GM19025 (cell line): ENCODE measurements at regions not wholly inside any gene's neighbourhood (a gene's known extent, or its start where the extent isn't known, plus 50 kb on each side); places are given as distances from the start of the nearest gene placed in this dataset.

ENCODE experiments used
- ATAC-seq: cut with Tn5 transposase; IDR thresholded peaks from one replicate; pipeline ENCODE4 v1.9.1; 2021; ENCODE audit warnings: mild to moderate bottlenecking, low read depth, moderate library complexity; ENCODE audit not compliant: unreplicated experiment

DNA sequence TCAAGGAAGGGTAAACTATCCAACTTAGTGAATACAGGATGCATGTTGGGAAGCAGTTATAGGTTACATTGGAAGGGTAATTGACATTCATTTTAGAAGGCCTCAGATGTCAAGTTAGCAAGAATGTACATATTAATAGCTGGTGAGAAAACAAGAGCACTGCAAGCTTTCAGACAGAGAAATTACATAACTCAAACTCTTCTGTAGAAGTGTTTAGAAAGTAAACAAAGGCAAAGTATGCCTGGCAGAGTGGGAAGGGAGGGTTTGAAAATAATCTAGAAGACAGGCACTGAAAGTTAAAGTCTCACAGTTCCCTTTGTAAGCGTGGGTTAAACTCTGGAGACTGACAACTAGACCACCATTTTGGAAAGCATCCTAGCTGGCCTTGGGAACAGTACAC, 406.2 kb downstream of the ANKRD50 start:
- ATAC-seq = no peak

DNA sequence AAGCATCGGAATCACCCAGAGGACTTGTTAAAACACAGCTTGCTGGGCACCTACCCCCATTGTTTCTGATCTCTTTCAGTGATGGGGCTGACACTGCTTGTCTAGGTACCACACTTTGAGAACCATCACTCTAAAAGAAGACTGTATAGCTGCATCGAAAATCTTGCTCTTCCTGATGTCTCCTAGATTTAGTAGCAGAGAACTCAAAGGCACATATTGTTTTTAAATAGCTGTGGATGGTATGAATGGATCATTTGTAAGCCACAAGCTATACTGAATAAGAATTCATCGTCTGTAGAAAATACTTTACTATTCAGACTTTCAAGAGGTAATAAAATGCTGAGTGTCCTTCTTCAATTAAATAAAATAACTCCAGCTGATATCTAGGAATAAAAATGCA, 405.4 kb downstream of the ANKRD50 start:
- no peak for ATAC-seq

DNA sequence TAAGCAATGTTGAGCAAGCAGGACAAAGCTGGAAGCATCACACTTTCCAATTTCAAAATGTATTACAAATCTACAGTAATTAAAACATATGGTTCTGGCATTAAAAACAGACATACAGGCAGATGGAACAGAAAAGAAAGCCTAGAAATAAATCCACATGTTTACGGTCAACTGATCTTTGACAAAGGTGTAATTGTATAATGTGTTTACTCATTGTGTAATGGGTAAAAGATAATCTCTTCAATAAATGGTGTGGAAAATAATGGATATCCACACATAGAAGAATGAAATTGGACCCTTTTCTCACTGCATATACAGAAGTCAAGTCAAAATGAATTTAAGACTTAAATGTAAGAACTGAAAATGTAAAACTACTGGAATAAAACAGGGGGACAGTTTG, 394.2 kb downstream of the ANKRD50 start:
- ATAC-seq = no peak

DNA sequence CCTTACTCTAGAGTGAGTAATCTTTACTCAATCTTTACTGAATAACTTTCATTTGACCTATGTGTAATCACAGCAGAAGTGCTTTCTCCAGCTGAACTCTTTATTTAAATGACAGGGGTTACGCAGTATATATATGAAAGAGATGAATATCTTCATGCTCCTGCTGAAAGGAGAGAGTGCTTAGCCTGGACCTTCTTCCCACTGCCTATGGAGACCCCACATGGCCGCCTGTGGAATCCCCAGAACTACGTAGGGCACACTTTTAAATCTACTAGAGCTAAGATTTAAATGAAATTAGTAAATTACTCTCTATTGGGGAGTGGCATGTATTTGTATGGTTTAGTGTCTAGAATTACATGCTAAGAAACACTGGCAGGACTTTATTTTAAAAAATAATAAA, 391.2 kb downstream of the ANKRD50 start:
- ATAC-seq = no peak

DNA sequence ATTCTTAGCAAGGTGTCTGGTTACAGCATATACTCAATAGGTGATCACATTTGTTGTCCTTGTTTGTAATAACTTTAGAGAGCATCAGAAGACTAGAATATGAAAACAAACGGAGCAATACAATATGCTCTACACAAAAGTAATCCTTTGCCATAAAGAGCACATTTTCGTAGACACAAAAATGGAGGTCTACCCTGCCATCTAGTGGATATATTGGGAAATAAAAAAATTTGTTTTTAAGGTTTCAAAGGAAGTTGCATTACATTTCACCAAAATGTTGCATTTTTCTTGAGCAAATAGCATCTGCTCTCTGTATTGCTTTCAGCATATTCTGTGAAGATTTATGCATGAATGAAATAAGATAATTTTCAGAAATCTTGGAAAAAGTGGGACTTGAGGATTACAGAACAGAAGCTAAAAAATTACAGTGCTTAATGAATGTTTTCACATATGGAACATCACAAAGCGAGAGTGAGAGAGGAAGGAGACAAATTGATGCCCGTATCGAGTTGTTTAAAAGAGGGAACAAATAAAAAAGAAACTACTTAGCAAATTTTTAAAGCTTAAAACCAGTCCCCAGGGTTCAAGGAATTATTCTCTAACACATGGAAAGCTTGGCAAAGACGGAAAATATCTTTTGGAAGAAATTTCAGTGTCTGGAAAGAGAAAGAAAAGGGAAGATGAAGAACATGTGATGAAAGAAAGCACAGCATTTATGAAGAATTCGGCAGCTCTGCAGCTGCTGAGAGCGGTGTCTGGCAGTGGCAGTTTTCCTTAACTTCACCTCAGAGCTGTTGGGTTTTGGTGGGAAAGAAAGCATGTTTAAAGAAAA, 390.1 kb downstream of the ANKRD50 start:
- ATAC-seq = no peak

DNA sequence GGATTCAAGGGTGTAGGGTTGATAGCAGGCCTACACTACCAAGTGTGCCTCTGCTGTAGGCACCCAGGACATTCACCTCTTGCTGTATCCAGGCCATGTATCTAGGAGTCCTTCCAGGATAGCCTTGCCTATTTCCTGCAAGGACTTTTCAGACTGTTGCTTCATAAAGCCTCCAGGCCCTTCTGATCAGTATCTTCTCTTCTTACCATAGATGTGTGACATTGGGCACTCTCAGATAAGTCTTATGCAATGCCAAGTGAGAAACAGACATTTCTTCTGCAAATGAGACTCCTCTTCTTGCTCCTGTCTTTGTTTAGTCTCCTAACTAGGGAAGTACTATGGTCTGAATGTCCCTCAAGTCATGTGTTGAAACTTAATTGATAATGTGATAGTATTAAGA, 386.8 kb downstream of the ANKRD50 start:
- no peak for ATAC-seq

DNA sequence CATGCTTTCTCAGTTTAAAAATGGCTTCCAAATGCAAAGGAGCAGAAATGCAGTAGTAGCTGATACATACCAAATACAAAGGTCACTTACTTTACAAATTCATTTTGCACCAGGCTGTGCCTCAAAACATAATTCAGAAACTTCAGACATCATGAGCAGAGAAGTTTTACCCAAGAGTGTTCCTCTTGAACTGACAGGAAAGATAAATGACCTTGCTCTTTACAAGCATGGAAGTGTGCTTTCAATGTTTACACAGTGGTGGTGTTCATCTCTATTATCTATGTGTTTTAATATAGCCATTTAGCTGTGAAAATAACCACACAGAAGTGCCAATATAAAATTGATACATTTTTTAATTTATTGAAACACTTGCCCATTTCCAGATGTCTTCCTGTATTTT, 383.4 kb downstream of the ANKRD50 start:
- no peak for ATAC-seq

DNA sequence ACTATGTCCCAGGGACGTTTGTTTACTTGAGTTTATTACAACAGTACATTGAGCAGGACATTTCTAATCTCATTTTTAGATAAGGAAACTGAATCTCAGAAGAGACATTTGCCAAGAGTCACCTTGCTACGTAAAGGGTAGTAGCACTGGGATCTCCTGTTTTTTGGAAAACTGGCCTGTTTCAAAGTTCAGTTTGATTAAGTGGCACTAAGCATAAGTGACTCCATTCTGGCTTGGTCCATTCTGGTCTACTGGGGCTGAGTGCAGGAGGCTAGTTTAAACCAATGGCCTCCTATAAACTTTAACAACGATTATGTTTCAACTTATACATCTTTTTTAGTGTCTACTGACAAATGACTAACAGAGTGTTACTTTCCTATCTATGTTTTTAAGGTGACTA, 382.5 kb downstream of the ANKRD50 start:
- no peak for ATAC-seq

DNA sequence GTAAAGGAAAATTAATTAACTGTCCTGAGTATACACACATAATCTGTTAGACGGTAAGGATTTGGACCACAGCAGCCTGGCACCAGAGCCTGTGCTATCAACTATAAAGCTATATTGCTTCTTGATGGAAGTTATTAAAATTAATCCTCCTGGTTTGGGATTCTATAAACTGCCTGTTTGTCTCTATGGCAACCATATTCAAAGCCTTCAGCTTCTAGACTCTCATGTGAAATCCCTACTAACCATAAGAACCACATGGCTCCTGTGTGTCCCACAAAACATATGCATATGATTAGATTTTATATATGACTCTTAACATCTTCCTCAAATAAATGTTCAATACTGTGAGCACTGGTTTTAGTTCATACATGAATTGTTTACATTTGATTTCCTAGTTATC, 380.8 kb downstream of the ANKRD50 start:
- ATAC-seq = no peak

DNA sequence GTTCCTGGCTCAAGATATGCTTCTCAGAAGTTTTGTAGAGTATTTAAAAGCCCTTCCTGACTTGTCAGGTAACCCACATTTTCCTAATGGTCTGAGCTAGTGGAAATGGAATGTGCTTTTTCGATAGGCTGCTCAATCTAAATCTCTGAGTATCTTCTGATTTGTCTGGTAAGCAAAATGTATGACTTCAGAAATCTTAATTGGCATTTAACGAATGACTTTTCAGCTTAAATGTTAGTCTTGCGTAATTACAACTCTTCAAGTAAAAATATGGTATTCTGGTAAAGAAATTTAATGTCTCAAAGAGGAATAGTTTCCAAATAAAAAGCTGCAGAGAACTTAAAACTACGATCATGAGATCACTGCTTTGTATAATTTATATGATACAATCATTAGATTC, 379.1 kb downstream of the ANKRD50 start:
- no peak for ATAC-seq

DNA sequence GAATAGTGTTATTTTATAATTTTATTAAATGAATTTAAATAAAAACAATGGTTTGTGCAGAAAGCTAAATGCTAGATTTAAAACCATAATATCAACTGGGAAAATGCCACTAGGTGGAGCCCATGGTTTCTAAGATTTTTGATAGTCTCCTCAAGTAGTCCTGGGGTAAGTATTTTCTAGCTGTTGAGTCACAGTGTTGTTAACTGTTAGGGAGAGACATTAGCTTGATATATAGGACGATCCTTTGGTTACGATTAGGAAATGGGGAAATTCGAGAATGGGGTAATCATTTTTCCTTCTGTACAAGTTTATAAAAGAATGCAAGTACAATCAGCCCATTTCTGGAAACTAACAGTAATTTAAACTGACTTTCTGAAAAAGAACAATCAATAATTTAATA, 378.4 kb downstream of the ANKRD50 start:
- no peak for ATAC-seq

DNA sequence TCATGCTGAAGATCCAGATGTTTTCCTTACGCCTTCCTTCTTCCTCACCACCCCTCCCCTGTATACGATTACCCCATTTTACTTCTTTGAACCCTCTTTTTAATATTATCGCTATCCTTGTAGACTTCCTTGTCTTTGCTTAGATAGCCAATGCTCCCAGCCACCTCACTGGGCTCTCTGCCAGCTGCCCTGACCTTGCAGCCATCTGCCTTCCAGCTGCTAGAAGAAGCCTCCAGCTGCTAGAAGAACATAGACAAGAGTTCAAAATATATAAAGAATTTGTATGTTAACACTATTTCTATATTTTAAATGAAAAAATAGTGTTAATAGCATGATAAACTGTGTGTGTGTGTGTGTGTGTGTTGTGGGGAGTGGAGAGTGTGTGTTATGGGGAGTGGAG, 374.7 kb downstream of the ANKRD50 start:
- ATAC-seq = no peak

DNA sequence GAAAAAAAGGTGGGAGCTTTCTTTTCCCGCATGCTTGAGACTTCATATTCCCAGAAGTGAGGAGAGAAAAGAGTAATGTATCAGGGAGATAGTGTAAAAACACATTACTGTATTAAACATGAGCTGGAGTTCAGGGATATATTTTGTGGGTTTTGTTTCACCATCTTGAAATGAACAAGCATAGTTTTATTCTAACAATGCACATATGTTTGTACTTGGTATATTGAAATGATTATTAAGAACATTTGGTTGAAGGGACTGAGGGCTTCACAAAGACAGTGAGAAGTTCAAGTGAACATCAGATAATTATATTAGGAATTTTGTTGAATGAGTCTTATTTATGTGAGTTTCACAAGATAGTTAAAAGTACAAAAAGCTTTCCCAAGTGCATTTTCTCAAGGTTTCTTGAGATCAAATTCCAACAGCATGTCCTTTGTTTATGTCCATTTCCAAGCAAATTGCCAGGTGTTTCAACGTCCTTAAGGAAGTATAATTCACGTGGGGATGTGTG, 368.8 kb downstream of the ANKRD50 start:
- no peak for ATAC-seq

DNA sequence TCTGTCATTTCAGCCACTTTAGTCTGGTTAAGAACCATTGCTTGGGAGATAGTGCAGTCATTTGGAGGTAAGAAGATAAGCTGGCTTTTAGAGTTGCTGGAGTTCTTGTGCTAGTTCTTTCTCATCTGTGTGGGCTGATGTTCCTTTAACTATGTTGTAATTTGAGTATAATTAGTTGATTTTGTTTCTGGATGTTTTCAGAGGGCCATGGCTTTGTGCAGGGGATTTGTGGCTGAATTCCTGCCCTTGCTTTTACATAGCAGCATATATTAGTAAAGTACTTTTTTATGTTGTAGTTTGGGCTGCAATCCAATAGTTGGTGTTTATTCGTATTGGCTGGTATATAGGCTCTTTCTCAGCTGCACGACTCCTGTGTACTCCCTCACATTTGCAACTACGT, 339.6 kb downstream of the ANKRD50 start:
- ATAC-seq = no peak

DNA sequence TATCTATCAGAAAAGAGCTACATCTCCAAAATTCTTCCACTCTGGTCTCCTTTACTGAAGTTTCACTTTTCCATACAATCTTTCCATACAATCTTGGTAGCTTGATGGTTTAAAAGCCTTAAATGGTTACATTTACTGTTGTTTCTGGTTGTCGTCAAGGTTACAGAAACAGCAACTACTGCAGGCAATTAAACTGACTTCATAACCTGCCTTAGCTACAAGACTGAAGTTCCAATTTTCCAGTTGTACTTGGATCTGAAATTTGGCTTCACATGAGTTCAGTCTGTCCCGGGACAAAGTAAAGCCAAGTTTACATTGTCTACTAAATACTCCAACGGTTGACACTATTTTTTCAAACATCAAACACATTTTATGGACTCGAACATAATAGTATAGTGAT, 326.4 kb downstream of the ANKRD50 start:
- ATAC-seq = no peak

DNA sequence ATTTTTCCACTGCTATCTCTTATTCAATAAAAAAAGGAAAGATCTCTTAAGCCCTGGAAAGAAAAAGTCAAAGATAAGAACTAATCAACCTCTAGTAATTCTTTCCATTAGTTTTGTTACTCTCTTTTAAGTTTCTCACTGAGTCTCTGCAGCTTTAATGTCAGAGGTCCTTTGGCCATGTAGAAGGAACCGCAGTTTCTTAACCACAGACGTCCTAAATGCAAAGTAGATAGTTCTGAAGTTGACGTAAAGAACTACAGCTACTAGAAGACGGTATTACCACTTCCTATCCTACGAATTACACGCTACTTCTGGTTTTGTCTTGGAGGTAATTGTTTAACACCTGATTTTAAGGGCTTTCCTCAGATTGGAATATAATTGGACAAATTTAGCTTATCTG, 325.9 kb downstream of the ANKRD50 start:
- ATAC-seq = no peak

DNA sequence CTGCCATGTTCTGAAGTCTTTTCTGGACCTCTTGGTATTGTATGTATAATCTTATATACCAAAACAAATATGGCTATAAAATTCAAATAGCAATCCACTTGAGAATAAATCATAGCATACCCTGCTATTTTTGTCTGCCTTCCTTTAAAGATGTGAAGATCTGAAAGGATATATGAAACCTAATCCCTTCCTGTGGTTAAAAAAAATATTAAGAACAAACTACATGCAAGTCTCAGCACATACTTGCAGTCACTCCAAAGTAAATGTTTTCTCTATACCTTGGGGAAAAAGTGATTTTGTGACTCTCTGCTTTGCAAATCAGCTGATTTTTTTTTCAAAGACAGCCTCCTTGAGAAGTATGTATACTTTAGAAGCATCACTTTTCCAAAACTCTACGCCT, 322.9 kb downstream of the ANKRD50 start:
- no peak for ATAC-seq

DNA sequence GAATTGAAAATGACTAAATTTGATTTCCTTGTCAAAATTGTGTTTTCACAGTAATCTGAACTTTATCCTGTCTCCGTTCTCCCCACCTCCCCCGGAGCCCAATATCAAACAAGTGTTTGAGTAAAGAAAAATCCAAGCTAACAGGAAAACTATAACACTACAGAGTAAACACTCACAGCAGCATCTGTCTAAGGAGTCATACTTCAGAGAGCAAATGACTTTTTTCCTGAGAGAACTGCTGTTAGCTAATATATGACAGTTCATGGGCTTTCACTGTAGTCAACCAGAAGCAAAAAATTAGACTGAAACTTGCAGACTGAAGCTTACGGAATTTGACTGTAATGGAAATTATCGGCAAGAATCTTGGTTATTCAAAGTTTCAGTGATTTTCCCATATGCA, 321.7 kb downstream of the ANKRD50 start:
- ATAC-seq = no peak

DNA sequence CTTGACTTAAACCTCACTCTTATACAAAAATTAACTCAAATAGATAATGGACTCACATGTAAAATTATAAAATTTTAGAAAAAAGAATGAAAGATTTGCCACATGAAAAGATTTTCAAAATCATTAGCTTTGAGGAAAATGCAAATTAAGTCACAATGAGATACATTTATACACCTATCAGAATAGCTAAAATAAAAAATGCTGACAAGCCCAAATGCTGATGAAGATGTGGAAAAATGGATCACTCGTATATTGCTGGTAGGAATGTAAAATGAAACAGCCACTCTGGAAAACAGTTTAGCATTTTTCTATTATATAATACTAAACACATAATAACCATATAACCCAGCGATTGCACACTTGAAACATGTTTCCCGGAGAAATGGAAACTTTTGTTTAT, 316.2 kb downstream of the ANKRD50 start:
- no peak for ATAC-seq

DNA sequence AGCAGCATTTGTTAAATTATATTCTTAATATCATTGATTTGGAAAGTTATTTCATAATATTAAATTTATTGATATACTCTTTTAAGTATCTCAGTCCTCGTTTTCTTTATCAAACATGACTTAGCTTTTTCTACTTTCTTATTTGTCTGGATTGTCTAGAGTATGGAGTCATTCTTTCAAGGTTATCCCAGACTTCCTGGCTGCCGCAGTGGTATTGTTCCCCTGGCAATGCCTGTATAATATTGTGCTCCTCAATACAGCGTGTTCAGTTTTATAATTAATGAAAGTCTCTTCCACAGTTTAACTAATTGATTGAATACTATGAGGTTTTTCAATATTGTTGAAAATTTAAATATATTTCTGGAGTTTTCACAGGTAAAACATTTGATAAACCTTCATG, 310.9 kb downstream of the ANKRD50 start:
- no peak for ATAC-seq

DNA sequence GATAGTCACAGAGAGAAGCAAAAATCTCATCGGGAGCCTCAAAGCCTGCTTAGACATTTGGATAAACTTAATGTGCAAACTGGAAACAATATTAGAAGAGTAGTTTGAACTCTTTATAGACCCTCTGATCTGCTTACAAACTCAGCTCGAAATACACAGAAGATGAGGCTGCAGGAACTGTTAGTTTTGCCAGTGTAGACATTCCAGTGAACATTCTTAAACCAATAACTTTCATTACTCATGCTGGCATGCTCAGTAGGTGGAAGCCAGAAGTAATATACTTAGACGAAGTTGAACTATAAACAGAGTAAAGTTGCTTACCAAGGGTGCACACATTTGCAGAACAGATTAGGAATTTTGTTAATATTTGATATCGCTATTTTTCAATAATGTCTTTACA, 303.5 kb downstream of the ANKRD50 start:
- no peak for ATAC-seq

DNA sequence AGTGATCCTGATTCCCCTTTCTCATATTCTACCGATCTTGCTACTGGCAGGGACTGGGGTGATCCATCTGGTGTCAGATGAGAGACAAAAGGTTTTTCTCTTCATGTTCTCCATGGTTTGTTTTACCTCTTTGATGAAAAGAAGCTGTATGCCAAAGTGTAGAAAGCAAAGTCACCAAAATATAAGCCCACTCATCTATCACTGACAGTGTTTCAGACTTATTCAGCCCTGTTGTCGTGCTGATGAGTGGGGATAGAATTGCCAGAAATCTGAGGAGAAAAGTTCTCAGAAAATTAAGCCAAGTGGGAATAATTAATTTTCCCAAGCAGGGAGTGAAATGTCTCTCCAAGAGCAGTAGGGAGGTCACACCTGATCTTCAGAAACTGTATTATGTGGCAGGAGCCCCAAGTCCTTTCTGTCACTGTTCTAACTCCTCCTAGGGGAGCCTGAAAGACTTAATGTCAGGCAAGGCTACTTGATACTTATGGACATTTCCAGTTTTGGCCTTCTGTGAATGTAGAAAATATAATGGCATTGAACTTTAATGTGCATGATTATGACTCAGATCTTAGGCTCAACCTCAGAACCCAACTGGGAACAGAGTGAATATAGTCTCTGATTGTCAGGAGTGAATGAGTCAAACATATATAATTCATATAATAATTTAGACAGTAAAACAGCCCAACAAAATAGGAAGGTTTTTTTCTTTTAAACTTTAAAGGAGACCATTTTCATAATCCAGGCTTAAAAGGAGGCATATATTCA, 298.1 kb downstream of the ANKRD50 start:
- no peak for ATAC-seq
